Thoracic aorta (tissue), 2 donors: ENCODE measurements at regions not wholly inside any gene's neighbourhood (a gene's known extent, or its start where the extent isn't known, plus 50 kb on each side); places are given as distances from the start of the nearest gene placed in this dataset.

Experiments used
- ATAC-seq: fragments of 150-250 bp; one replicate; pipeline ENCODE4 v1.8.0; 2017; ENCODE audit warnings: low read depth; ENCODE audit not compliant: insufficient number of reproducible peaks, low FRiP score
- DNase-seq: peaks from one replicate; pipeline ENCODE4 v3.0.0-alpha.2; 2020; ENCODE audit warnings: low spot score
- H3K27ac ChIP-seq, 2 donors: fragments of 200-600 bp; sonication (generic); 1 replicate in 1 of 2; 2 replicates in 1 of 2; pipeline ENCODE4 v1.5.1; 2016; ENCODE audit warnings: mild to moderate bottlenecking in 2 of 2, moderate library complexity in 2 of 2
- H3K27me3 ChIP-seq: fragments of 200-600 bp; sonication (generic); replicated peaks from 2 replicates; pipeline ENCODE4 v1.6.0; 2016; ENCODE audit warnings: mild to moderate bottlenecking; ENCODE audit not compliant: insufficient read depth
- H3K36me3 ChIP-seq: fragments of 200-600 bp; sonication (generic); one replicate; pipeline ENCODE4 v1.5.1; 2016
- H3K4me1 ChIP-seq, 2 donors: fragments of 200-600 bp; sonication (generic); 1 replicate in 1 of 2; 2 replicates in 1 of 2; pipeline versions ENCODE4 v1.5.1 to v1.6.0; 2016; ENCODE audit warnings: low read depth in 2 of 2, mild to moderate bottlenecking in 1 of 2; ENCODE audit not compliant: control insufficient read depth in 1 of 2
- H3K4me3 ChIP-seq: fragments of 200-600 bp; sonication (generic); 2 replicates; pipeline ENCODE4 v1.5.1; 2016; ENCODE audit warnings: mild to moderate bottlenecking
- H3K9me3 ChIP-seq: fragments of 200-600 bp; sonication (generic); 2 replicates; pipeline ENCODE4 v1.5.1; 2016
- TF ChIP-seq, protein P1 (sequence below): fragments of 200-600 bp; sonication (generic); IDR thresholded peaks from one replicate; pipeline ENCODE4 v1.5.1; 2019; ENCODE audit warnings: antibody characterized with exemption

DNA sequence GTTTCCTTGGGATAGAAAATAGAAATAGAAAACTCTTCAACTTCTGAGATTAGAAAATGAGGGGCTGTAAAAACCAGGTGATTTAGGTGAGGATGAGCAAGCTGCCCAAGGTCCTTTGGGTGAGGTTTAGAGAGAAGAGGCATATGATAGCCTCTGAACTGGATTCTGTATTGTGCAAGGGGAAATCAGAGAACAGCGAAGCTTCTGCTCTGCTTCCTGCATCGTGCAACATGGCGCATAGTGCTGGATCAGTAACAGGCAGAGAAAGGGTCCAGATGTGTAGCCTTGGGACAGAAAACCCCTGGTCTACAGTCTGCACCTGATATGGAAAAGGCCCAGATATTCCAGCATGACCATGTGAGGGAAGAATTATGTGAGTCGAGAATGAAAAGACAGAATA, 121.7 kb downstream of the MBL2 start:
- ATAC-seq = no peak
- no peak for DNase-seq
- TF ChIP-seq, protein P1, sequence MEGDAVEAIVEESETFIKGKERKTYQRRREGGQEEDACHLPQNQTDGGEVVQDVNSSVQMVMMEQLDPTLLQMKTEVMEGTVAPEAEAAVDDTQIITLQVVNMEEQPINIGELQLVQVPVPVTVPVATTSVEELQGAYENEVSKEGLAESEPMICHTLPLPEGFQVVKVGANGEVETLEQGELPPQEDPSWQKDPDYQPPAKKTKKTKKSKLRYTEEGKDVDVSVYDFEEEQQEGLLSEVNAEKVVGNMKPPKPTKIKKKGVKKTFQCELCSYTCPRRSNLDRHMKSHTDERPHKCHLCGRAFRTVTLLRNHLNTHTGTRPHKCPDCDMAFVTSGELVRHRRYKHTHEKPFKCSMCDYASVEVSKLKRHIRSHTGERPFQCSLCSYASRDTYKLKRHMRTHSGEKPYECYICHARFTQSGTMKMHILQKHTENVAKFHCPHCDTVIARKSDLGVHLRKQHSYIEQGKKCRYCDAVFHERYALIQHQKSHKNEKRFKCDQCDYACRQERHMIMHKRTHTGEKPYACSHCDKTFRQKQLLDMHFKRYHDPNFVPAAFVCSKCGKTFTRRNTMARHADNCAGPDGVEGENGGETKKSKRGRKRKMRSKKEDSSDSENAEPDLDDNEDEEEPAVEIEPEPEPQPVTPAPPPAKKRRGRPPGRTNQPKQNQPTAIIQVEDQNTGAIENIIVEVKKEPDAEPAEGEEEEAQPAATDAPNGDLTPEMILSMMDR = no peak
- Histone ChIP-seq H3K27ac (no peak overlapping the region), H3K9me3 (no peaks in the 10 kb centered on the region), H3K36me3 (no peaks in the 10 kb centered on the region), H3K27me3 (no peaks in the 10 kb centered on the region), H3K4me3 (no peak overlapping the region), H3K4me1 (peaks cover 0 to 22% of the 10 kb centered on the region in 2 donors)

DNA sequence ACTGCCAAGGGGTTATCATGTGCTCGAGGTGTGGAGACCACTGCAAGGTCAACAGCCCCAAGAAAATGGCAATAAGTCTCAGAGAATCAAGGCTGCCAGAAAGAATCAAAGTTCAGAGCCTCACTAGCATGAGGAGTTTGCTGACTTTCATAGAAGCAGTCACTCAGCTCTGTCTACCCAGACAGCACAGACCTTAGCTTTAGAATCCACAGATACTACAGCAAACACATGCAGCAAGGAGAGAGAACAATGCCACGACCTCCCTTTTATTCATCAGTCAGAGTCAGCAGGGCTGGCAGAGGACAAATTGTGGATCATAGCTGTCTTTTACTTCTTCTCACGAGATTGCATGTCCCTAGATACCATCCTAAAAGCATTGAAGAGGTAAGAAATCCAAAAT, 121.3 kb downstream of the MBL2 start:
- DNase-seq = no peak
- Histone ChIP-seq H3K27me3 (no peaks in the 10 kb centered on the region), H3K4me1 (peaks cover 0 to 22% of the 10 kb centered on the region in 2 donors), H3K27ac (no peak overlapping the region), H3K9me3 (no peaks in the 10 kb centered on the region), H3K36me3 (no peaks in the 10 kb centered on the region), H3K4me3 (no peak overlapping the region)
- TF ChIP-seq, protein P1 = no peak
- ATAC-seq = no peak

DNA sequence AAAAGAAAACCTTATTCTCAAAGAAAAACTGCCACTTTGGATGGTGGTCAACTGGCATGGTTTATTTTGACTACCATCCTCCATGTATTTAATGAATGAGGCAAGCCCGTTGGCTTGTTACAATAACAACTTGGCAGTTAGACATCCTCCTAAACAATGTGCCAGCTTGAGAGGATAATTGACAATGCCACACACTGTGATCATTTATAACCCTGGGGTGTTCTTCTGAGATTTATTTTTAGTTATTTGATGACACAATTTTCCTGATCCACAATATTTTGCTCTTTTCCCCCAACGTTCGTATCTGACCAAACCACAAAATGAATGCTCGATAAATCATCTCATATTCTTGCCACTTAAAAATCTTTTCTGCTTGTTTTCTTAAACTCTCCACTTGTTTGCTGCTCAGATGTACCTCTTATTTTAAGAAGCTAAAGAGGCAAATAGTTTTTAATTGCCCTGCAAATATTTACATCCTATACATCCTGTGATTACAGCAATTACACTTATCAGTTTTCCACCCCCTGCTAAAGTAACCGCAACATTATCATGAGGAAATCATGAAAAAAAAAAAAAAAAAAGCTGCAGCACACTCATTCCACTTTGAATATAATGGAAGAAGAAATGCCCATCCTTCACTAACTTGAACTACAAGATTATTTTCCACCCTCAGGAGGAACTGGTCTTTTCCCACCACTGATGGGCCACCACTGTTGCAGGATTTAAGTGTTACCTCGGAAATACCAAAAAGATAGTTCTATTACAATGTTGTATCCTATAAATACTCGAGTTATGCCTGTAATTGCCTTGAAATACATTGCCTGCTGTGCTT, 119.9 kb downstream of the MBL2 start:
- ATAC-seq (no peak), DNase-seq (no peak)
- H3K36me3 ChIP-seq = no peaks in the 10 kb centered on the region
- TF ChIP-seq, protein P1 = no peak
- no peaks in the 10 kb centered on the region for H3K27me3 ChIP-seq
- H3K4me3 ChIP-seq = no peak overlapping the region
- H3K27ac ChIP-seq = peak overlapping the region in 1 of 2 donors; percentile 9
- H3K4me1 ChIP-seq = peaks cover 0 to 22% of the 10 kb centered on the region in 2 donors
- H3K9me3 ChIP-seq = no peaks in the 10 kb centered on the region

DNA sequence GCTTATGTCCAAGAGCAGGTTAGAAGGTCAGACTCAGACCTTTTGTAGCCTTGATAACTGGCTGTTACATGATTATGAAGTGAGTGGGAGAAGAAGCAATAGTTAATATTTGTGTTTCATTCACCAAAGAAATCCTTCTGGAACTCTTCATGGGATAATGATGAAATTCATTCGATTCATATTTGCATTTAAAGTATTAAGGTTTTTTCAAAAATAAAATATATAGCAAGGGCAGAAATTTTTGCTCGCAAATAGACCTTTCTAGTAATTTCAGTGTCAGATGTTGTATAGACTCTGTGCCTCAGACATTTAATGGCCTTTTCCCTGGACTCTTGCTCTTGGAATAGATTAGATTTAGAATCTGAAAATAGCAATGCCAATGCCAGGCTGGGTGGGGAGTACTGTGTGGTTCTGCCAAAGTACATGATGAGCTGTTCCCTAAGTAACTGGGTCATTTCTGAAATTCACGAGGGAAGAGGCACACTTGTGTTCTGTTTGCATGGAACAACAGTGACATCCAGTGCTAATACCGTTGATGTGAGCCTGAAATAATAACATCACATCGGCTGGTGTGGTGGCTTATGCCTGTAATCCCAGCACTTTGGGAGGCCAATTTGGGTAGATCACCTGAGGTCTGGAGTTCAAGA, 119.2 kb downstream of the MBL2 start:
- no peak for DNase-seq
- Histone ChIP-seq H3K4me1 (peaks cover 0 to 22% of the 10 kb centered on the region in 2 donors), H3K27ac (no peak overlapping the region), H3K9me3 (no peaks in the 10 kb centered on the region), H3K4me3 (no peak overlapping the region), H3K27me3 (no peaks in the 10 kb centered on the region), H3K36me3 (no peaks in the 10 kb centered on the region)
- ATAC-seq = no peak
- TF ChIP-seq, protein P1 = peak; percentile 15

DNA sequence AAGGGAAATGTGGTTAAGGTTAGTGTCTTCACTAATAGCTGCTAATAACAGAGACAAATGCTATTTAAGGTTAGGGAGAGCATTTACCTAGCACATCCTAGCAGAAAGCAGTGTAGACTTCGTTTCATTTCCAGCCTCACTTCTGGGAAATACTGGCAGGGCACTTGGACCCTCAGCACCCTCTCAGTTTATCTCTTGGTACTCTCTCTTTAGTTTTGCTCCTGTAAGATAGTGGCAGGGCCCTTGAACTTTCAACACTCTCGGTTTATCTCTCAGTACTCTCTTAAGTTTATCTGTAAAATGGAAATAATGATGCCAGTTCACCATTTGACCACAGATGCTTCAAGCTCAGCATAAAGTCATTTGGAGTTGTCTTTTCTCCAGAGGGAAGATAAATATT, 118.4 kb downstream of the MBL2 start:
- Histone ChIP-seq H3K4me1 (peaks cover 0 to 22% of the 10 kb centered on the region in 2 donors), H3K27ac (no peak overlapping the region), H3K27me3 (no peaks in the 10 kb centered on the region), H3K9me3 (no peaks in the 10 kb centered on the region), H3K4me3 (no peak overlapping the region), H3K36me3 (no peaks in the 10 kb centered on the region)
- no peak for ATAC-seq
- DNase-seq = no peak
- TF ChIP-seq, protein P1 = no peak
